Loucy (cell line): ENCODE measurements at regions not wholly inside any gene's neighbourhood (a gene's known extent, or its start where the extent isn't known, plus 50 kb on each side); places are given as distances from the start of the nearest gene placed in this dataset.

Experiments used
- H2AFZ ChIP-seq: fragments of 200-600 bp; sonication (generic); 2 replicates; pipeline ENCODE4 v1.6.0; 2016; ENCODE audit warnings: antibody characterized with exemption, mild to moderate bottlenecking, low read length, moderate library complexity
- H3F3A ChIP-seq: fragments of 200-600 bp; 2 replicates; pipeline ENCODE4 v1.6.0; 2016; ENCODE audit warnings: antibody characterized with exemption, low read depth, mild to moderate bottlenecking
- H3K27me3 ChIP-seq: fragments of 200-600 bp; sonication (generic); 2 replicates; pipeline ENCODE4 v1.6.1; 2014; ENCODE audit warnings: low read length, mild to moderate bottlenecking; ENCODE audit not compliant: insufficient read depth, poor library complexity, severe bottlenecking
- H3K36me3 ChIP-seq: fragments of 200-600 bp; sonication (generic); 2 replicates; pipeline ENCODE4 v1.6.1; 2016; ENCODE audit warnings: low read length; ENCODE audit not compliant: insufficient read depth
- H3K4me1 ChIP-seq: fragments of 200-600 bp; sonication (generic); 2 replicates; pipeline ENCODE4 v1.5.1; 2014; ENCODE audit warnings: low read length, mild to moderate bottlenecking; ENCODE audit not compliant: insufficient read depth, poor library complexity, severe bottlenecking
- H3K4me2 ChIP-seq: fragments of 200-600 bp; sonication (generic); 2 replicates; pipeline ENCODE4 v1.6.0; 2014; ENCODE audit warnings: antibody characterized with exemption, low read length, low read depth, mild to moderate bottlenecking; ENCODE audit not compliant: poor library complexity, severe bottlenecking
- H3K4me3 ChIP-seq: fragments of 200-600 bp; sonication (generic); 2 replicates; pipeline ENCODE4 v1.5.1; 2014; ENCODE audit warnings: low read length, mild to moderate bottlenecking, mixed read lengths; ENCODE audit not compliant: poor library complexity, severe bottlenecking
- H3K79me2 ChIP-seq: fragments of 200-600 bp; sonication (generic); 2 replicates; pipeline ENCODE4 v1.6.1; 2014; ENCODE audit warnings: low read length; ENCODE audit not compliant: insufficient read depth
- H3K9ac ChIP-seq: fragments of 200-600 bp; sonication (generic); 2 replicates; pipeline ENCODE4 v1.6.0; 2014; ENCODE audit warnings: mild to moderate bottlenecking, low read depth, low read length, moderate library complexity; ENCODE audit not compliant: poor library complexity, severe bottlenecking
- H3K9me2 ChIP-seq: fragments of 200-600 bp; sonication (generic); replicated peaks from 2 replicates; pipeline ENCODE4 v1.6.1; 2016; ENCODE audit warnings: low read depth, low read length, mixed read lengths
- H3K9me3 ChIP-seq: fragments of 200-600 bp; sonication (generic); 2 replicates; pipeline ENCODE4 v1.6.1; 2014; ENCODE audit warnings: mild to moderate bottlenecking, antibody characterized with exemption, low read length, low read depth; ENCODE audit not compliant: insufficient read depth
- H4K20me1 ChIP-seq: fragments of 200-600 bp; sonication (generic); 2 replicates; pipeline ENCODE4 v1.6.0; 2014; ENCODE audit warnings: antibody characterized with exemption, low read length, mild to moderate bottlenecking; ENCODE audit not compliant: insufficient read depth, poor library complexity, severe bottlenecking
- CTCF ChIP-seq: fragments of 200-600 bp; sonication (generic); conservative IDR thresholded peaks from 2 replicates; pipeline ENCODE4 v1.5.1; 2014; ENCODE audit warnings: mild to moderate bottlenecking, antibody characterized with exemption, low read length
- EZH2phosphoT487 ChIP-seq: fragments of 200-600 bp; IDR thresholded peaks from 2 replicates; pipeline ENCODE4 v1.6.1; 2018; ENCODE audit warnings: antibody characterized with exemption, mild to moderate bottlenecking, moderate library complexity, borderline replicate concordance

- Histone ChIP-seq H3K4me3 (no peak overlapping the region), H3K36me3 (no peaks in the 10 kb centered on the region), H3K4me1 (no peaks in the 10 kb centered on the region), H3K9me2 (no peaks in the 10 kb centered on the region), H2AFZ (no peak overlapping the region), H4K20me1 (no peaks in the 10 kb centered on the region), H3K9me3 (peaks cover 13% of the 10 kb centered on the region; the same call in 1 of the 2 replicates), H3K79me2 (no peaks in the 10 kb centered on the region), H3K4me2 (no peak overlapping the region), H3K27me3 (no peaks in the 10 kb centered on the region), H3K9ac (no peak overlapping the region), H3F3A (no peaks in the 10 kb centered on the region)
- TF ChIP-seq CTCF = no peak; the same call in 1 of the 2 replicates
- TF ChIP-seq EZH2phosphoT487 = no peak
These were observed 307.7 kb downstream of the SHANK2 start for GRCh38 chr11:70944636-70945035.

- H3K9me3 ChIP-seq = peaks cover 19% of the 10 kb centered on the region; the same call in 1 of the 2 replicates
- no peaks in the 10 kb centered on the region for H3K4me1 ChIP-seq
- H3K36me3 ChIP-seq = no peaks in the 10 kb centered on the region
- no peak overlapping the region for H3K4me3 ChIP-seq
- H3F3A ChIP-seq = no peaks in the 10 kb centered on the region
- no peaks in the 10 kb centered on the region for H3K79me2 ChIP-seq
- H2AFZ ChIP-seq = no peak overlapping the region
- H3K9me2 ChIP-seq = no peaks in the 10 kb centered on the region
- TF ChIP-seq CTCF (no peak), EZH2phosphoT487 (no peak)
- no peak overlapping the region for H3K9ac ChIP-seq
- no peaks in the 10 kb centered on the region for H4K20me1 ChIP-seq
- no peaks in the 10 kb centered on the region for H3K27me3 ChIP-seq
- no peak overlapping the region for H3K4me2 ChIP-seq
These were observed 304.0 kb downstream of the SHANK2 start for GRCh38 chr11:70948398-70948797.

- H3K9ac ChIP-seq = no peak overlapping the region
- TF ChIP-seq EZH2phosphoT487 = no peak
- TF ChIP-seq CTCF = no peak
- H3K36me3 ChIP-seq = no peaks in the 10 kb centered on the region
- no peaks in the 10 kb centered on the region for H3K27me3 ChIP-seq
- H4K20me1 ChIP-seq = no peaks in the 10 kb centered on the region
- no peaks in the 10 kb centered on the region for H3K79me2 ChIP-seq
- no peak overlapping the region for H2AFZ ChIP-seq
- no peak overlapping the region for H3K4me3 ChIP-seq
- peaks cover 19% of the 10 kb centered on the region; the same call in 1 of the 2 replicates for H3K9me3 ChIP-seq
- no peaks in the 10 kb centered on the region for H3K9me2 ChIP-seq
- no peaks in the 10 kb centered on the region for H3F3A ChIP-seq
- no peak overlapping the region for H3K4me2 ChIP-seq
- no peaks in the 10 kb centered on the region for H3K4me1 ChIP-seq
These were observed 303.4 kb downstream of the SHANK2 start for GRCh38 chr11:70948855-70949531.
